HL-60 (cell line): ENCODE measurements at regions not wholly inside any gene's neighbourhood (a gene's known extent, or its start where the extent isn't known, plus 50 kb on each side); places are given as distances from the start of the nearest gene placed in this dataset.

Source experiments
- DNase-seq, 2 experiments: peaks; one replicate each; pipeline ENCODE4 v3.0.0-alpha.2; 2010 to 2020; ENCODE audit warnings: low read depth in 1 of 2, low spot score in 1 of 2
- H3K27ac ChIP-seq: fragments of 250-450 bp; sonication (Bioruptor Pico); replicated peaks from 2 replicates; pipeline ENCODE4 v1.5.1; 2020; ENCODE audit warnings: mild to moderate bottlenecking, moderate library complexity
- H3K27me3 ChIP-seq: fragments of 250-450 bp; sonication (Bioruptor Pico); 2 replicates; pipeline ENCODE4 v1.5.1; 2021; ENCODE audit warnings: mild to moderate bottlenecking, moderate library complexity; ENCODE audit not compliant: insufficient read depth, poor library complexity, severe bottlenecking
- H3K4me3 ChIP-seq: replicated peaks from 2 replicates; pipeline ENCODE4 v1.5.1; 2011; ENCODE audit warnings: mild to moderate bottlenecking, control low read depth, low read length; ENCODE audit not compliant: insufficient read depth
- GABPA ChIP-seq: IDR thresholded peaks from 2 replicates; pipeline ENCODE4 v1.6.1; 2012; ENCODE audit warnings: low read depth
- POLR2AphosphoS5 ChIP-seq: IDR thresholded peaks from 2 replicates; pipeline ENCODE4 v1.6.1; 2012; ENCODE audit warnings: low read depth
- REST ChIP-seq: IDR thresholded peaks from 2 replicates; pipeline ENCODE4 v1.6.1; 2012; ENCODE audit warnings: low read depth; ENCODE audit not compliant: insufficient replicate concordance
- SPI1 ChIP-seq: IDR thresholded peaks from 2 replicates; pipeline ENCODE4 v1.6.1; 2012; ENCODE audit warnings: low read depth, mild to moderate bottlenecking, borderline replicate concordance
- TF ChIP-seq, protein P1 (sequence below): IDR thresholded peaks from one replicate; pipeline ENCODE4 v1.5.1; 2011; ENCODE audit warnings: low read length, control low read depth, inconsistent platforms; ENCODE audit not compliant: insufficient read depth

DNA sequence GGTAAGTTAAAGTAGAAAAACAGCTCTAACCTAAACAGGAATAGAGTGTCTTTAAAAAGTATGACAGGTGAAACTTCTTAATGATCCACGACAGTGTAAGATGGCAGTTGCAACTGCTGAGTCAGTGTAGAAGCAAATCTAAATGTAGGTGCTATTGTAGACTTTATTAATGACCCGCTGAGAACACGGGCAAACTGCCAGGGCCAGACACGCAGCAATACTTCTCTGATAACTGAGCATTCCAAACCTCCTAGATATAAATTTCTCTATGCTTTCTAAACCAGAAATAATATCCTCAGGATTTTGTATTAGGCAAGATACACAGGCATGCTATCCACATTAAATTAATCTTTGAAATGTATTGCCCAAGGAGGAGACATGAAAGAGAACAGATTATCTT is 1076.4 kb downstream of the HACE1 start:
- H3K27ac ChIP-seq = no peak overlapping the region
- H3K27me3 ChIP-seq = no peaks in the 10 kb centered on the region
- no peak overlapping the region for H3K4me3 ChIP-seq
- no peak for TF ChIP-seq POLR2AphosphoS5
- TF ChIP-seq GABPA = no peak
- no peak for TF ChIP-seq REST
- no peak for TF ChIP-seq SPI1
- TF ChIP-seq, protein P1, sequence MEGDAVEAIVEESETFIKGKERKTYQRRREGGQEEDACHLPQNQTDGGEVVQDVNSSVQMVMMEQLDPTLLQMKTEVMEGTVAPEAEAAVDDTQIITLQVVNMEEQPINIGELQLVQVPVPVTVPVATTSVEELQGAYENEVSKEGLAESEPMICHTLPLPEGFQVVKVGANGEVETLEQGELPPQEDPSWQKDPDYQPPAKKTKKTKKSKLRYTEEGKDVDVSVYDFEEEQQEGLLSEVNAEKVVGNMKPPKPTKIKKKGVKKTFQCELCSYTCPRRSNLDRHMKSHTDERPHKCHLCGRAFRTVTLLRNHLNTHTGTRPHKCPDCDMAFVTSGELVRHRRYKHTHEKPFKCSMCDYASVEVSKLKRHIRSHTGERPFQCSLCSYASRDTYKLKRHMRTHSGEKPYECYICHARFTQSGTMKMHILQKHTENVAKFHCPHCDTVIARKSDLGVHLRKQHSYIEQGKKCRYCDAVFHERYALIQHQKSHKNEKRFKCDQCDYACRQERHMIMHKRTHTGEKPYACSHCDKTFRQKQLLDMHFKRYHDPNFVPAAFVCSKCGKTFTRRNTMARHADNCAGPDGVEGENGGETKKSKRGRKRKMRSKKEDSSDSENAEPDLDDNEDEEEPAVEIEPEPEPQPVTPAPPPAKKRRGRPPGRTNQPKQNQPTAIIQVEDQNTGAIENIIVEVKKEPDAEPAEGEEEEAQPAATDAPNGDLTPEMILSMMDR = no peak
- no peak for DNase-seq

DNA sequence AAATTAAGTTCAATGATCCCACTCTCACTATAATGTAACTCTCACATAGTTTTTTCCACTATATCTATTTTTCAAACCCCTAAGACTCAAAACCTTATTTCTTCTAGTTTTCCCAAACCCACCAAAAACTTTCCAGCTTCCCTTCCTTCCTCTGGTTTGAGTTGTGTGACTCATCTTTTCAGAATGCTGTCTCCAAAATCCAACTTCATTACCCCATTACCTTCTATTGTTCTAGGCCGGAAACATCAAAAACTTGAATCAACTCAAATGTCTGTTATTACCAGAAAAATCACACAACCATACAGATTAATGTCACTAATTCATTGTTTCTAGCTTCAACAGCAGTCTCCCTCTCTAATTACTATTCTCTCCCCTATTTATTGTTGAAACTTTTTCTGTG is 1090.3 kb downstream of the HACE1 start:
- TF ChIP-seq, protein P1 = no peak
- TF ChIP-seq REST (no peak), SPI1 (no peak), GABPA (no peak), POLR2AphosphoS5 (no peak)
- DNase-seq = no peak
- Histone ChIP-seq H3K4me3 (no peak overlapping the region), H3K27ac (no peak overlapping the region), H3K27me3 (no peaks in the 10 kb centered on the region)

- H3K27me3 ChIP-seq = no peaks in the 10 kb centered on the region
- TF ChIP-seq REST (no peak), POLR2AphosphoS5 (no peak), GABPA (no peak), SPI1 (no peak)
- TF ChIP-seq, protein P1 = no peak
- no peak overlapping the region for H3K27ac ChIP-seq
- DNase-seq = no peak
- no peak overlapping the region for H3K4me3 ChIP-seq
Measured at GRCh38 chr6:103750603-103751002, 1109.1 kb downstream of the HACE1 start.
